Hepatocyte (in vitro differentiated cells): ENCODE measurements at regions not wholly inside any gene's neighbourhood (a gene's known extent, or its start where the extent isn't known, plus 50 kb on each side); places are given as distances from the start of the nearest gene placed in this dataset.

ENCODE experiments used
- DNase-seq: peaks from one replicate; pipeline ENCODE4 v3.0.0-alpha.2; 2016; ENCODE audit warnings: low spot score
- H2AFZ ChIP-seq: fragments of 200-600 bp; sonication (generic); 2 replicates; pipeline ENCODE4 v1.6.0; 2016; ENCODE audit warnings: antibody characterized with exemption, mild to moderate bottlenecking
- H3K27ac ChIP-seq: fragments of 200-600 bp; sonication (generic); 2 replicates; pipeline ENCODE4 v1.5.1; 2016; ENCODE audit warnings: mild to moderate bottlenecking
- H3K27me3 ChIP-seq: fragments of 200-600 bp; sonication (generic); 2 replicates; pipeline ENCODE4 v1.6.1; 2016
- H3K36me3 ChIP-seq: fragments of 200-600 bp; sonication (generic); replicated peaks from 2 replicates; pipeline ENCODE4 v1.5.1; 2016; ENCODE audit warnings: low read depth; ENCODE audit not compliant: insufficient read depth
- H3K4me1 ChIP-seq: fragments of 200-600 bp; sonication (generic); 2 replicates; pipeline ENCODE4 v1.5.1; 2016; ENCODE audit warnings: mild to moderate bottlenecking, moderate library complexity; ENCODE audit not compliant: insufficient read depth
- H3K4me2 ChIP-seq: fragments of 200-600 bp; sonication (generic); 2 replicates; pipeline ENCODE4 v1.6.0; 2016
- H3K4me3 ChIP-seq: fragments of 200-600 bp; sonication (generic); 2 replicates; pipeline ENCODE4 v1.5.1; 2016; ENCODE audit warnings: mild to moderate bottlenecking
- H3K79me2 ChIP-seq: fragments of 200-600 bp; sonication (generic); 2 replicates; pipeline ENCODE4 v1.6.0; 2017; ENCODE audit warnings: mild to moderate bottlenecking
- H3K9me2 ChIP-seq: fragments of 200-600 bp; sonication (generic); replicated peaks from 2 replicates; pipeline ENCODE4 v1.6.0; 2017; ENCODE audit warnings: mild to moderate bottlenecking; ENCODE audit not compliant: insufficient read depth
- H3K9me3 ChIP-seq: fragments of 200-600 bp; sonication (generic); 2 replicates; pipeline ENCODE4 v1.5.1; 2016; ENCODE audit warnings: low read depth, mild to moderate bottlenecking
- H4K20me1 ChIP-seq: fragments of 200-600 bp; sonication (generic); 2 replicates; pipeline ENCODE4 v1.6.0; 2016; ENCODE audit warnings: mild to moderate bottlenecking; ENCODE audit not compliant: insufficient read depth, poor library complexity, severe bottlenecking
- CTCF ChIP-seq: fragments of 200-600 bp; sonication (generic); IDR thresholded peaks from 2 replicates; pipeline ENCODE4 v1.5.1; 2016; ENCODE audit warnings: antibody characterized with exemption, mild to moderate bottlenecking; ENCODE audit not compliant: poor library complexity
- EZH2 ChIP-seq: fragments of 200-600 bp; sonication (generic); IDR thresholded peaks from 2 replicates; pipeline ENCODE4 v1.6.1; 2016; ENCODE audit warnings: antibody characterized with exemption, mild to moderate bottlenecking, borderline replicate concordance
- EZH2phosphoT487 ChIP-seq: fragments of 200-600 bp; sonication (generic); IDR thresholded peaks from one replicate; pipeline ENCODE4 v1.6.1; 2018; ENCODE audit warnings: antibody characterized with exemption, mild to moderate bottlenecking, low read depth, moderate library complexity; ENCODE audit not compliant: unreplicated experiment, severe bottlenecking
- WGBS: methylation state at CpG from one replicate; pipeline ENCODE4 v1.1.6; 2016; ENCODE audit warnings: low lambda C conversion rate; ENCODE audit errors: missing lambda C conversion rate; 5-methylcytosine and 5-hydroxymethylcytosine counted together

- H3K9me3 ChIP-seq = no peaks in the 10 kb centered on the region
- no peaks in the 10 kb centered on the region for H3K9me2 ChIP-seq
- DNase-seq = no peak
- H3K4me2 ChIP-seq = no peak overlapping the region
- no peaks in the 10 kb centered on the region for H3K27me3 ChIP-seq
- TF ChIP-seq EZH2 (no peak), CTCF (no peak), EZH2phosphoT487 (no peak)
- no peaks in the 10 kb centered on the region for H3K36me3 ChIP-seq
- H3K4me3 ChIP-seq = no peak overlapping the region
- H3K27ac ChIP-seq = no peak overlapping the region
- WGBS = 94% methylated on average over 3 of the region's 3 CpGs
- H3K79me2 ChIP-seq = no peaks in the 10 kb centered on the region
- H2AFZ ChIP-seq = no peak overlapping the region
- no peaks in the 10 kb centered on the region for H4K20me1 ChIP-seq
- peaks cover 7% of the 10 kb centered on the region for H3K4me1 ChIP-seq
Measured at GRCh38 chr12:75922944-75923642, 108.5 kb downstream of the PHLDA1 start.

GRCh38 chr12:75921622-75922289 lies 109.8 kb downstream of the PHLDA1 start:
- no peaks in the 10 kb centered on the region for H3K79me2 ChIP-seq
- no peak overlapping the region for H3K4me2 ChIP-seq
- H3K27ac ChIP-seq = no peak overlapping the region
- H3K4me1 ChIP-seq = peaks cover 7% of the 10 kb centered on the region
- H3K9me2 ChIP-seq = no peaks in the 10 kb centered on the region
- H3K9me3 ChIP-seq = no peaks in the 10 kb centered on the region
- H3K27me3 ChIP-seq = no peaks in the 10 kb centered on the region
- 50% methylated on average over 9 of the region's 9 CpGs for WGBS
- H3K4me3 ChIP-seq = no peak overlapping the region
- no peaks in the 10 kb centered on the region for H4K20me1 ChIP-seq
- no peak for DNase-seq
- TF ChIP-seq EZH2phosphoT487 (no peak), EZH2 (no peak), CTCF (no peak)
- H3K36me3 ChIP-seq = no peaks in the 10 kb centered on the region
- H2AFZ ChIP-seq = no peak overlapping the region

GRCh38 chr12:75917715-75918114 lies 113.9 kb downstream of the PHLDA1 start:
- Histone ChIP-seq H3K27me3 (no peaks in the 10 kb centered on the region), H3K27ac (no peak overlapping the region), H2AFZ (no peak overlapping the region), H3K4me1 (peaks cover 7% of the 10 kb centered on the region), H3K36me3 (no peaks in the 10 kb centered on the region), H4K20me1 (no peaks in the 10 kb centered on the region), H3K4me2 (no peak overlapping the region), H3K79me2 (no peaks in the 10 kb centered on the region), H3K4me3 (no peak overlapping the region), H3K9me3 (no peaks in the 10 kb centered on the region), H3K9me2 (no peaks in the 10 kb centered on the region)
- DNase-seq = no peak
- TF ChIP-seq CTCF = no peak
- TF ChIP-seq EZH2 = no peak
- no peak for TF ChIP-seq EZH2phosphoT487
- WGBS = 94% methylated on average over 2 of the region's 2 CpGs
